Lower leg skin (tissue), 3 donors: ENCODE measurements at regions not wholly inside any gene's neighbourhood (a gene's known extent, or its start where the extent isn't known, plus 50 kb on each side); places are given as distances from the start of the nearest gene placed in this dataset.

Experiments used
- CTCF ChIP-seq, 3 donors: fragments of 450-650 bp; IDR thresholded peaks; one replicate each; pipeline ENCODE4 v1.5.1; 2016; ENCODE audit warnings: antibody characterized with exemption in 3 of 3, mild to moderate bottlenecking in 3 of 3, moderate library complexity in 2 of 3
- POLR2A ChIP-seq, 2 donors: fragments of 450-650 bp; IDR thresholded peaks; one replicate each; pipeline ENCODE4 v1.6.1; 2016 to 2017; ENCODE audit warnings: antibody characterized with exemption in 2 of 2, mild to moderate bottlenecking in 1 of 2, moderate library complexity in 1 of 2

DNA sequence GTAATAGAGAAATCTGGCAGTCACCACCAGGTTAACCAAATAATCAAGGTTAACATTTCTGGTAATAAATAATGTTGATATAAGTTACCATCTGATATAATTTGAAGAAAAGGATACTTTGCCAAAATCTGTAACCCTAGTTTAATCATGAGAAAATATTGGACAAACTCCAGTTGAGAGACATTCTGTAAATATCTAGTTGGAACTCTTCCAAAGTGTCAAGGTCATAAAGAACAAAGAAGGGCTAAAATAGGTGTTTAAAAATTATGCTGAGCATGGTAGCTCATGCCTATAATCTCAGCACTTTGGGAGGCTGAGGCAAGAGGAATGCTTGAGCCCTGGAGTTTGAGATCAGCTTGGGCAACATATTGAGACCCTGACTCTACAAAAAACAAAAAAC lies 253.3 kb downstream of the MRPS30 start:
- TF ChIP-seq CTCF (IDR thresholded peaks at IDR 0.05) (no peak), POLR2A (IDR thresholded peaks at IDR 0.05) (no peak)
